CD4-positive, alpha-beta T cell treated with Interleukin-6 for 4 hours (primary cell): ENCODE measurements at regions not wholly inside any gene's neighbourhood (a gene's known extent, or its start where the extent isn't known, plus 50 kb on each side); places are given as distances from the start of the nearest gene placed in this dataset.
"Not testable (repeated sequence)": the region's sequence is repeated elsewhere in the genome, so short reads cannot be mapped to it uniquely, and the experiment has no call there.

Experiments used
- DNase-seq: peaks from one replicate; pipeline ENCODE4 v3.0.0-alpha.2; 2020; ENCODE audit warnings: mixed read lengths

GRCh38 chr12:46516238-46516932, 143.8 kb upstream of the SLC38A2 start:
- DNase-seq, result no peak

- DNase-seq, result no peak
Observed at GRCh38 chr12:46515829-46516228, 143.3 kb upstream of the SLC38A2 start.

- no peak for DNase-seq
Observed at GRCh38 chr12:46514886-46515285, 142.3 kb upstream of the SLC38A2 start.

GRCh38 chr12:46510257-46510656, 137.7 kb upstream of the SLC38A2 start:
- DNase-seq, result not testable (repeated sequence)

GRCh38 chr12:46509135-46509534, 136.6 kb upstream of the SLC38A2 start:
- DNase-seq, result no peak

- no peak for DNase-seq
Observed at GRCh38 chr12:46508651-46509050, 136.1 kb upstream of the SLC38A2 start.

- DNase-seq, result no peak
Observed at GRCh38 chr12:46507766-46508165, 135.2 kb upstream of the SLC38A2 start.

- no peak for DNase-seq
Observed at GRCh38 chr12:46506961-46507360, 134.4 kb upstream of the SLC38A2 start.

GRCh38 chr12:46506198-46506597, 133.6 kb upstream of the SLC38A2 start:
- DNase-seq, result no peak

- DNase-seq, result no peak
Observed at GRCh38 chr12:46504494-46504893, 131.9 kb upstream of the SLC38A2 start.

- DNase-seq, result no peak
Observed at GRCh38 chr12:46503637-46504175, 131.1 kb upstream of the SLC38A2 start.

- DNase-seq, result no peak
Observed at GRCh38 chr12:46500673-46501072, 128.1 kb upstream of the SLC38A2 start.

- no peak for DNase-seq
Observed at GRCh38 chr12:46499901-46500300, 127.3 kb upstream of the SLC38A2 start.

GRCh38 chr12:46499226-46499625, 126.7 kb upstream of the SLC38A2 start:
- no peak for DNase-seq

- DNase-seq, result no peak
Observed at GRCh38 chr12:46497739-46498138, 125.2 kb upstream of the SLC38A2 start.

- DNase-seq, result no peak
Observed at GRCh38 chr12:46494424-46494823, 121.9 kb upstream of the SLC38A2 start.

GRCh38 chr12:46493834-46494181, 121.2 kb upstream of the SLC38A2 start:
- no peak for DNase-seq

- no peak for DNase-seq
Observed at GRCh38 chr12:46493150-46493833, 120.7 kb upstream of the SLC38A2 start.

- no peak for DNase-seq
Observed at GRCh38 chr12:46492471-46493085, 120.0 kb upstream of the SLC38A2 start.

GRCh38 chr12:46491548-46491947, 119.0 kb upstream of the SLC38A2 start:
- no peak for DNase-seq

GRCh38 chr12:46490635-46491034, 118.1 kb upstream of the SLC38A2 start:
- DNase-seq, result no peak

GRCh38 chr12:46489951-46490388, 117.4 kb upstream of the SLC38A2 start:
- DNase-seq, result no peak

- DNase-seq, result no peak
Observed at GRCh38 chr12:46487567-46488131, 115.1 kb upstream of the SLC38A2 start.

- no peak for DNase-seq
Observed at GRCh38 chr12:46486588-46486987, 114.0 kb upstream of the SLC38A2 start.
